COLO829 (cell line): ENCODE measurements at regions not wholly inside any gene's neighbourhood (a gene's known extent, or its start where the extent isn't known, plus 50 kb on each side); places are given as distances from the start of the nearest gene placed in this dataset.

Experiments
- DNase-seq: peaks from one replicate; pipeline ENCODE4 v3.0.0; 2012; ENCODE audit warnings: low spot score

DNA sequence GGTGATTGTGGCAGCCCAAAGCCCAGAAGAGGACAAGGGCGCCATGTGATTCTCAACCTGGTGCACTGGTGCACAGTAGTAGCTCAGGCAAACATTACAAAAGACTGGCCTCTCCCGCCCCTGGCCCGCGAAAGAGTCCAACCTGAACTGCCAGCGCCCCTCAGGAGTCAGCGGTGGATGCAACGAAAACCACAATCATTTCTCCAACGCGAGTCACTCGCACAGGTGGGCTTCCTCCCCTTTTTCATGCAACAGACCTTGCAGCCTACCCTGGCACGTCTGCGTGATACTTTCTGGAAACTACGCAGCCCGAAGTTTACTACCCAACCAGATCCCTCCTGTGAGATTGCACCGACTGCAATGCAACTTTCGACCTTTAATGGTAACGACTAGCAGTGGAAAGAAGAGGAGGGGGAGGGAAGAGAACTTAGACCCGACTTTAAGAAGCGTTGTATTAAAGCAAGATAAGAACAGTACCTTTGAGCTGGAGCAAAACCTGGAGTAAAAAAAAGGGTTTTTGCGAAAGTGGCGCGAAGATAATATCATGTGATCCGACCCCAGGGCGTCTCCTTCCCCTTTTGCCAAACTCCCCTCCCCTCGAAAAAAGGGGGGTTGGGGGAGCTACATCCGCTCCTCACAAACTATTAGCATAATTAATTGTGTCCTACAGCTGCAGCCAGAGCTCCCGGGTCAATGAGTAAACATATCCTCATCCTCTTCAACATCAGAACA, 63.3 kb upstream of the CCDC160 start:
- no peak for DNase-seq

DNA sequence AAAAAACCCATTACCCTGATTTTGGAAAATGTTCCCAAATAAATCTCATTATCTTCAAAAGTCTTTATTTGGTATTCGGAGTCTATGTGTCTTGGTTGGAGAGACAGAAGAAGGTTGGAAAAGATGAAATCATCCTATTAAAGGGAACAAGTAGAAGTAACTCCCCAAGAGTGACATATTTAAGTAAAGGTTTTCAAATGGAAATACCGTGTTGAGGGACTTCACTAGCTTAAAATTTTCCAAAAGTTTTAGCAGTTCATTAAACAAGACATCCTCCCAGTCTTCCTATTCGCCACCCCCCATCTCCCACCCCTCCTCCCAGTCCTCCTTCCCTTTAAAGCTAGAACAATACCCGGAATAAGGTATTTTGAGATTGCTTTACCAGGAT, 62.7 kb upstream of the CCDC160 start:
- DNase-seq, result no peak

DNA sequence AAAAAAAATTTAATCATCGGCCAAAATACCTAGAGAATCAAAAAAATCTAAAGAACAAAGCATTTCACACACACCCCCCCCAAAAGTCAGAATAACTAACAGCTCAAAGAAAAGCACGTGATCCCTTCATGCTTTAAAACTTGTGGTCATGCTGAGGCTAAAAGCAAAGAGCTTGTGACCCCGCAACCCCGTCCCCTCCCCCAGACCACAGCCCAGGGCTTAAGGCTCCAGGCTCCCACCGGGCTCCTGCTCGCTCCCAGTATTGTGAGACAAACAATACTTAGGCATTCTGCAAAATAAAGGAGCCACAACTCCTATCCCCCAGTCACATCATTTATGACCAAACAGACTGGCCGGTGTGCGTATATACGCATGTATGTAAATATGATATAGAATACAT, 62.1 kb upstream of the CCDC160 start:
- no peak for DNase-seq

DNA sequence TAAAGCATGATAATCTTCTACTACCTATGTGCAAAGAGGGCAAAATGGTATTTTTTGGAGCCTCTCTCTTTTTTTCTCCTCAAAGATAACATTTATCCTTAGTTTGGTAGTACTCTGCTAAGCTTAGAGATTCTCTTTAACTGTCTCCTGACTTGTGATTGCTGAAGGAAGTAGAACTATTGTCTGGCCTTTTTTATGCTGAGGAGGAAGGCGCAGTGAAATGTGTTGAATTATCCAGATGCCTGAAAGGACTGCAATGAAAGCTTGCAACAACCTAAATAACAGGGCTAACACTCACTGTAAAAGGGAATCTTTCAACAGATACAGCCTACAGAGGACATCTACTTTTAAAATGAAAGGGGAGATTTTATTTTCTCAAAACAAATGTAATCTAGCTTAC, 59.5 kb upstream of the CCDC160 start:
- no peak for DNase-seq

DNA sequence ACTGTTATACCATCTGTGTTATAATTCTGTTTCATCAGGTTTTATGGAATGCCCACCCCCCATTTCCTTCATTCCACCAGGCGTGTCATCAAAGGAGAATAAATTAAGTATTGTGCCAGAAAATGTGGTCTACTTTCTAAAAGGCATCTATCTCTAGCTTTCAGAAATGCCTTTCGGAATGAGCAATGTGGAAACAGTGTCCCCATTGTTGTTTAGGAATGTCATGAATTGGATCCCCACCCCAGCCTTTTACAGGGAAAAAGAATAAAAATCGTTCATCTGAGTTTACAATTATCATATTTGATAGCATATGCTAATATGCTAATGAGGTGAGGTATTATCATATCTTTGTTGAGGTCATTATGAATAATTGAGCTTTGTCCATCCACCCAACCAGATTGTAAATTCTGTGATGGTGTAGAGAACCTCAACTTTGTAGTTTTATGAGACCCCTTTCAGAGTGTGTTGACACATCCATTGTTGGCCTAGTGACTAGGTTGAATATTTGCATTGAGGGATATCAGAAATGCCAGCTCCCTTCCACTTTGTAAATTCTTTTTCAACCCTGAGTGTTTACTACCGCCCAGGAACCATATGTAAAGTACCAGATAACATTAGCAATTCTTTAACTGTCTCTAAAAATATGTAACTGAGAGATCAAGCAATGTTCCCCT, 56.2 kb upstream of the CCDC160 start:
- DNase-seq, result peak; percentile 78

DNA sequence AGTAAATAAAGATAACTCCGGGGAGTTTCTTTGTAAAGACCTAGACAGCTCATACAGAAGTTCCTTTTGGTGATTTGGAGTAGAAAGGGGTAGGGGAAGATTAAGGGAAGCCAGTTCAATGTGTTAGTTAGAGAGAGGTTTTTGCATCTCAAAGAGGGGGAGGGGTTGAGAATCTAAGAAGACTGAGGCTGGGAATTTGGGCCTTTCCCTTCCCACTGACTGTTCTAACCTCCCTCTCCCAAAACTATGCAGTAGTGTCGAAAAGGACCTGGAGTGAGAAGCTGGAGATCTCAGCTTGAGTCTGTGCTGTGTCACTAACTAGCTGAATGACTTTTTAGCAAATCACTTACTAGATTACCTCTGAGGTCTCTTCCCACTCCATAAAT, 55.7 kb upstream of the CCDC160 start:
- no peak for DNase-seq

DNA sequence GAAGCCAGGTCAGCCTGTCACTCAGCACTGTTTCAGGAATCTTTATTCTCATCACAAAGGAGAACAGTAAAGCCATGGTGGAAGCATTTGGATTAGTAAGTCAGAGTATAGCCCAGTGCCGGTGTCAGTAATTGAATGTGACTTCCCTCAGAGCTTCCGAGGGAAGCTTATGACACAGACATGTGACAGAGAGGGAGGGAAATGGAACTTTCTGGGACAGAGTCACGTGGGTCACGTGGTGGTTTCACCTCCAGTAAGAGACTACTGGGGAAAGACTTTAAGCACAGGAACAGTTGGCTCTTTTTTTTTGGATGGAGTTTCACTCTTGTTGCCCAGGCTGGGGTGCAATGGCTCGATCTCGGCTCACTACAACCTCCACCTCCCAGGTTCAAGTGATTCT, 53.3 kb upstream of the CCDC160 start:
- DNase-seq, result no peak

DNA sequence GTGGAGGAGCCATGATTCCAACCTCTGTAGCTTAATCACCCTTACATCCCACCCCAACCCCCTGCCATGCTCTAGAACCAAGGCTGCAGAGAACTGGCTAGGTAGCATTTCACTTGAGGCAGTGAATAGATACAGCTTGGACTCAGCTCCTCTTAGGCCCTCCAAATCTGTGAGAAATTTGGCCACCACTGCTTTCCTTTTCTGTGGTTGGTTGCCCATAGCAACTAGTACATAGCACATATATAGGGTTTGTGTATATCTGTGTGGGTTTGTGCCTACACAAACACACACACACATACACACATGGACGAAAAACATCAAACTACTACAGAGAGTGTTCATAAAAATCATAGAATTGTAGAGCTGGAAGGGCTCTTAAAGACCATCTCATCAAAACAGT, 52.0 kb upstream of the CCDC160 start:
- no peak for DNase-seq

DNA sequence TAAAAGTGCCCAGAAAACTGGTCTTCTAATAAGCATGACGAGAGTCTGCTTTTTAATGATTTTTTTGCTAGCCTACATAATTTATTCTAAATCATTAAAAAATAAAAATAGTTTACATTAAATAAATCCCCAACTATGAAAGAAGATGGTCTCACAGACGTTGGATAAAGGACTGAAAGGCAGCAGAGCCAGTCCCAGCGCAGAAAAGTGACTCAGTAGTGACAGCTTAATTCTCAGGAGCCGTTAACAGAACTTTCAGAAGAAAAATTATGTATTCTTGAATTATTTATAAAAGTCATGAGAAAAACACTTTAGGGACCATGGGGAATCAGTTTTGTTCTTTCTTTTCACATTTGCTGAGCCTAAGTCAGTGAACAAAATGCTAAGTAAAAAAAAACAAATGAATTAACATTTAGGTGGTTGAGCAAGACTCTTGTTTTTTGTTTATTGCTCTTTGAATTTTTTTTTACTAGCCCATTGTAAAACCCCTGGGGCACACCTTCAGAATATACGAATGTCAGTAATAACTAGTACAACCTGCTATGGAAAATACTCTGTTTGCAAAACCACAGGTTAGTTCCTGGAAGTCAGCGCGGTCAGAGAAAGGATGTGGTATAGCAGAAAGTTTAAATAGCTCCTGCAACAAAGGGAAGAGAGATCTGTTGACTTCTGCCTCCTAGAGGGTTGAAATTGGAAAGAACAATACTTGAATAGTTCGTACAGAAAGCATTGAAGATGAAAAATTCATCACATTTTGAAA, 50.4 kb upstream of the CCDC160 start:
- no peak for DNase-seq
